ENCODE measurements at regions not wholly inside any gene's neighbourhood (a gene's known extent, or its start where the extent isn't known, plus 50 kb on each side); places are given as distances from the start of the nearest gene placed in this dataset.
"Not testable (repeated sequence)": the region's sequence is repeated elsewhere in the genome, so short reads cannot be mapped to it uniquely, and the experiment has no call there.

DNA sequence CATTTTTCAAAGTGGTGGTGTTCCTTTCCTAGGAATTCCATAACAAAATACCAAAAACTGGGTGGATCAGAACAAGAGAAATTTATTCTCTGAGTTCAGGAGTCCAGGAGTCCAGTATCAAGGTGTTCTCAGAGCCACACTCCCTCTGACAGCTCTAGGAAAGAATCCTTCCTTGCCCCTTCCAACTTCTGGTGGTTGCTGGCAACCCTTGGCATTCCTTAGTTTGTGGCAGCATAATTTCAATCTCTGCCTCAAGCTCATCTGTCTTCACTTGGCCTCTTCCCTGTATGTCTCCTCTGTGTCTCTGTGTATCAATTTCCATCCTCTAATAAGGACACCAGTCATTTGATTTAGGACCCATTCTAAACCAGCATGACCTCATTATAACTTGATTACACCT lies 243.7 kb downstream of the MPDZ start:
- H3K27ac ChIP-seq, result no peak overlapping the region
- no peaks in the 10 kb centered on the region for H3K27me3 ChIP-seq
- H3K4me3 ChIP-seq, result no peak overlapping the region
- no peak for DNase-seq
- ATAC-seq, result no peak
- TF ChIP-seq, protein P1, sequence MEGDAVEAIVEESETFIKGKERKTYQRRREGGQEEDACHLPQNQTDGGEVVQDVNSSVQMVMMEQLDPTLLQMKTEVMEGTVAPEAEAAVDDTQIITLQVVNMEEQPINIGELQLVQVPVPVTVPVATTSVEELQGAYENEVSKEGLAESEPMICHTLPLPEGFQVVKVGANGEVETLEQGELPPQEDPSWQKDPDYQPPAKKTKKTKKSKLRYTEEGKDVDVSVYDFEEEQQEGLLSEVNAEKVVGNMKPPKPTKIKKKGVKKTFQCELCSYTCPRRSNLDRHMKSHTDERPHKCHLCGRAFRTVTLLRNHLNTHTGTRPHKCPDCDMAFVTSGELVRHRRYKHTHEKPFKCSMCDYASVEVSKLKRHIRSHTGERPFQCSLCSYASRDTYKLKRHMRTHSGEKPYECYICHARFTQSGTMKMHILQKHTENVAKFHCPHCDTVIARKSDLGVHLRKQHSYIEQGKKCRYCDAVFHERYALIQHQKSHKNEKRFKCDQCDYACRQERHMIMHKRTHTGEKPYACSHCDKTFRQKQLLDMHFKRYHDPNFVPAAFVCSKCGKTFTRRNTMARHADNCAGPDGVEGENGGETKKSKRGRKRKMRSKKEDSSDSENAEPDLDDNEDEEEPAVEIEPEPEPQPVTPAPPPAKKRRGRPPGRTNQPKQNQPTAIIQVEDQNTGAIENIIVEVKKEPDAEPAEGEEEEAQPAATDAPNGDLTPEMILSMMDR (IDR thresholded peaks at IDR 0.05), result no peak
- no peaks in the 10 kb centered on the region for H3K9me3 ChIP-seq
- intact Hi-C loops (cut with DNase I), result no loop called here
- peaks cover 6% of the 10 kb centered on the region for H3K4me1 ChIP-seq
- H3K36me3 ChIP-seq, result no peaks in the 10 kb centered on the region

- H3K36me3 ChIP-seq; H3K4me1 ChIP-seq; H3K27me3 ChIP-seq; DNase-seq; ATAC-seq; H3K9me3 ChIP-seq; intact Hi-C loops (cut with DNase I); H3K4me3 ChIP-seq; H3K27ac ChIP-seq: not testable (repeated sequence)
These were observed 241.7 kb downstream of the MPDZ start for GRCh38 chr9:13037808-13038207.

DNA sequence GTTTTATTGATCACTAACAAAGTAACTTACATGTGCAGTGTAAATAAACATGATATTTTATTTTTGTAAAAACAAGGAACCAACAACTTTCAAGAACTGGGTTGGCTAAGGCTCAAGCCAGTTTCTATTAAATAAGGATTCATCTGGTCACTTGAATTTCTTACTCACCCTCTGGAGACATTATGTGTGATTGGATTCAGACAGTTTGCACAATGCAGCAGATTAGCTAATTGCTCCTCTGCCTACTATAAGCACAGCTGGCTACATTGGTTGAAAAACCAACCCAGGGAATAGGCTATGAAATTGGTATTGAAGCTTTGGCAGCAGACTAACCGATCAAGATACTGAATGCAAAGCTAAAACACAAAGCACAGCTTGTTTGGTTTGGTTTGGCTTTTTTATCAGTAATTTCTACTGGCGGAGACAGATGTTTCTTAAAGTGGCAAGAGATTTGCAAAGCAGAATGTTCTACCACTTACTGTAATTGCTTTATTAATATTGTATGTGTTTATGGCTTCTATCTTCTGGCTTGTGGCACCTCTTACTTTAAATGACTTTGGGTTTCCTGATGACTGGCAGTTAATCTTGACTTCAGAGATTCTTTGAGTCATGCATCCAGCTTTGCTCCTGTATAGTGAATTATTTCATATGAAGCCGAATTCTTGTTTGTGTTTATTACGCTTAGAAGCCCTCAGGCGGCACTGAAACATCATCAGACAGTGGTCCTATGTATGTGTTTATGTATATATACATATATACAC lies 231.5 kb downstream of the MPDZ start:
- TF ChIP-seq, protein P1 (IDR thresholded peaks at IDR 0.05), result no peak
- DNase-seq, result no peak

DNA sequence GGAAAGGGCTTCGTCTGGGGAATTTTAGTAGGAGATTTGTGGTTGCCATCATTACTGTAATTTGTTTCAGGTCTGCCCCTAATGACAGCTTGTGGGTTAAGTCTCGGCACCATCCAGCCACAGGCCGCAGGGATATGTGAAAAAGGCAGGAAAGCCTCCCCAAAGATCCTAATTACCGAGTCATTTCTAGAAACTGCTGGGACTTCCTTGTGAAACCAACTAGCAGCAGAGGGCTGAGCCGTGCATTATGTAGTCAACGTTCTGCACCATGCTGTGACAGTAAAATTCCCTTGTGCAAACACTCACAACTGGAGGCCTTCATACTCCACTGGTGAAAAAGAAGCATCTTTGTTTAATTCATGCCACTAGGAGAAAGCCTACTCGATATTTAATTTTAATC lies 230.3 kb downstream of the MPDZ start:
- Histone ChIP-seq H3K4me3 (no peak overlapping the region), H3K27me3 (no peaks in the 10 kb centered on the region), H3K9me3 (no peaks in the 10 kb centered on the region), H3K27ac (no peak overlapping the region), H3K4me1 (no peaks in the 10 kb centered on the region), H3K36me3 (no peaks in the 10 kb centered on the region)
- TF ChIP-seq, protein P1 (IDR thresholded peaks at IDR 0.05), result no peak
- ATAC-seq (no peak), DNase-seq (no peak)
- intact Hi-C loops (cut with DNase I), result no loop called here

More for the DNA sequence above, 231.5 kb downstream of the MPDZ start:
- intact Hi-C loops (cut with DNase I), result no loop called here
- no peaks in the 10 kb centered on the region for H3K9me3 ChIP-seq
- H3K27me3 ChIP-seq, result no peaks in the 10 kb centered on the region
- H3K4me3 ChIP-seq, result no peak overlapping the region
- H3K4me1 ChIP-seq, result no peaks in the 10 kb centered on the region
- ATAC-seq, result no peak
- no peak overlapping the region for H3K27ac ChIP-seq
- H3K36me3 ChIP-seq, result no peaks in the 10 kb centered on the region

- no peak overlapping the region for H3K4me3 ChIP-seq
- DNase-seq (no peak), ATAC-seq (no peak)
- no peaks in the 10 kb centered on the region for H3K27me3 ChIP-seq
- intact Hi-C loops (cut with DNase I), result no loop called here
- no peaks in the 10 kb centered on the region for H3K36me3 ChIP-seq
- TF ChIP-seq, protein P1 (IDR thresholded peaks at IDR 0.05), result no peak
- no peak overlapping the region for H3K27ac ChIP-seq
- no peaks in the 10 kb centered on the region for H3K4me1 ChIP-seq
- no peaks in the 10 kb centered on the region for H3K9me3 ChIP-seq
These were observed 226.0 kb downstream of the MPDZ start for GRCh38 chr9:13053504-13053903.

DNA sequence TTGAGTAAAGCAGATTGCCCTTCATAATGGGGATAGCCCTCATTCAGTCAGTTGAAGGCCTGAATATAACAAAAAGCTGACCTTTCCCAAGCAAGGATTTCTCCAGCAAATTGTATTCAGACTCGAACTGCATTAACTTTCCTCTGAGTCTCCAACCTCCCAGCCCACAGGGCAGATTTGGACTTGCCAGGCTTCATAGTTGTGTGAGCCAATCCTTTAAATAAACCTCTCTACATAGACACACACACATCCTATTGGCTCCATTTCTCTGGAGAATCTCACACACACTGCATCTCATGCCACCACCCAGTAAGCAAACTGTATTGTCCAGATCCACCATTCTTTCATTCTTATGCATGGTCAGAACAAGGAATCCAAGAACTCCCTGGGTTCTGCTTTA lies 225.1 kb downstream of the MPDZ start:
- Histone ChIP-seq H3K27ac (no peak overlapping the region), H3K4me1 (no peaks in the 10 kb centered on the region), H3K9me3 (no peaks in the 10 kb centered on the region), H3K36me3 (no peaks in the 10 kb centered on the region), H3K4me3 (no peak overlapping the region), H3K27me3 (no peaks in the 10 kb centered on the region)
- TF ChIP-seq, protein P1 (IDR thresholded peaks at IDR 0.05), result no peak
- ATAC-seq, result no peak
- DNase-seq, result no peak
- intact Hi-C loops (cut with DNase I), result no loop called here

All from upper lobe of right lung (tissue), 1 donor.